ENCODE measurements at regions not wholly inside any gene's neighbourhood (a gene's known extent, or its start where the extent isn't known, plus 50 kb on each side); places are given as distances from the start of the nearest gene placed in this dataset.

- DNase-seq (ENCODE audit: low spot score) = no peak
- H3K4me3 ChIP-seq (ENCODE audit: low read depth, low read length, poor library complexity, severe bottlenecking) = no peak overlapping the region
- CTCF ChIA-PET (ENCODE audit: unreplicated experiment) = no interaction called here
- H3K9me2 ChIP-seq (ENCODE audit: insufficient read depth, low read length) = no peaks in the 10 kb centered on the region
- H3K4me1 ChIP-seq (ENCODE audit: insufficient read depth, low read length, poor library complexity, severe bottlenecking) = no peaks in the 10 kb centered on the region
- H3K79me2 ChIP-seq (ENCODE audit: insufficient read depth, low read depth, low read length) = no peaks in the 10 kb centered on the region
- H2AFZ ChIP-seq (ENCODE audit: low read length) = no peak overlapping the region
- intact Hi-C loops (cut with micrococcal nuclease; ENCODE audit: unreplicated experiment) = no loop called here
- TF ChIP-seq EZH2phosphoT487 (IDR thresholded peaks at IDR 0.05; ENCODE audit: borderline replicate concordance, low read depth, low read length) = no peak
- no peak for TF ChIP-seq CTCF (conservative IDR thresholded peaks at IDR 0.05; ENCODE audit: low read length)
- H4K20me1 ChIP-seq (ENCODE audit: insufficient read depth, low read length) = no peaks in the 10 kb centered on the region
- H3K27ac ChIP-seq (ENCODE audit: low read depth, low read length, poor library complexity, severe bottlenecking) = no peak overlapping the region
- BruUV-seq (replicated peaks) = no TSS peak
- H3K9me3 ChIP-seq (ENCODE audit: low read length) = no peaks in the 10 kb centered on the region
- H3K36me3 ChIP-seq (ENCODE audit: insufficient read depth, low read length) = no peaks in the 10 kb centered on the region
- H3K4me2 ChIP-seq (ENCODE audit: low read length) = no peak overlapping the region
- POLR2A ChIA-PET = no interaction called here
These were observed 291.0 kb upstream of the SEMA6A start for GRCh38 chr5:116865651-116866050.

GRCh38 chr5:116864838-116865190 lies 290.2 kb upstream of the SEMA6A start:
- intact Hi-C loops (cut with micrococcal nuclease; ENCODE audit: unreplicated experiment) = no loop called here
- Histone ChIP-seq H3K79me2 (ENCODE audit: insufficient read depth, low read depth, low read length) (no peaks in the 10 kb centered on the region), H3K4me2 (ENCODE audit: low read length) (no peak overlapping the region), H3K4me3 (ENCODE audit: low read depth, low read length, poor library complexity, severe bottlenecking) (no peak overlapping the region), H3K4me1 (ENCODE audit: insufficient read depth, low read length, poor library complexity, severe bottlenecking) (no peaks in the 10 kb centered on the region), H2AFZ (ENCODE audit: low read length) (no peak overlapping the region), H4K20me1 (ENCODE audit: insufficient read depth, low read length) (no peaks in the 10 kb centered on the region), H3K9me2 (ENCODE audit: insufficient read depth, low read length) (no peaks in the 10 kb centered on the region), H3K9me3 (ENCODE audit: low read length) (no peaks in the 10 kb centered on the region), H3K27ac (ENCODE audit: low read depth, low read length, poor library complexity, severe bottlenecking) (no peak overlapping the region), H3K36me3 (ENCODE audit: insufficient read depth, low read length) (no peaks in the 10 kb centered on the region)
- TF ChIP-seq CTCF (conservative IDR thresholded peaks at IDR 0.05; ENCODE audit: low read length) (no peak), EZH2phosphoT487 (IDR thresholded peaks at IDR 0.05; ENCODE audit: borderline replicate concordance, low read depth, low read length) (no peak)
- DNase-seq (ENCODE audit: low spot score) = no peak
- ChIA-PET POLR2A (interaction anchor here (0.5 to 0.7 kb wide), 2 partner anchors 15 to 69 kb away, joined by 3 read pairs; no protein-coding TSS in a partner anchor), CTCF (ENCODE audit: unreplicated experiment) (no interaction called here)
- BruUV-seq (replicated peaks) = no TSS peak

- intact Hi-C loops (cut with micrococcal nuclease; ENCODE audit: unreplicated experiment) = no loop called here
- Histone ChIP-seq H3K9me3 (ENCODE audit: low read length) (no peaks in the 10 kb centered on the region), H3K4me3 (ENCODE audit: low read depth, low read length, poor library complexity, severe bottlenecking) (no peak overlapping the region), H2AFZ (ENCODE audit: low read length) (no peak overlapping the region), H4K20me1 (ENCODE audit: insufficient read depth, low read length) (no peaks in the 10 kb centered on the region), H3K36me3 (ENCODE audit: insufficient read depth, low read length) (no peaks in the 10 kb centered on the region), H3K27ac (ENCODE audit: low read depth, low read length, poor library complexity, severe bottlenecking) (no peak overlapping the region), H3K4me2 (ENCODE audit: low read length) (no peak overlapping the region), H3K79me2 (ENCODE audit: insufficient read depth, low read depth, low read length) (no peaks in the 10 kb centered on the region), H3K9me2 (ENCODE audit: insufficient read depth, low read length) (no peaks in the 10 kb centered on the region), H3K4me1 (ENCODE audit: insufficient read depth, low read length, poor library complexity, severe bottlenecking) (no peaks in the 10 kb centered on the region)
- no TSS peak for BruUV-seq (replicated peaks)
- no peak for TF ChIP-seq CTCF (conservative IDR thresholded peaks at IDR 0.05; ENCODE audit: low read length)
- TF ChIP-seq EZH2phosphoT487 (IDR thresholded peaks at IDR 0.05; ENCODE audit: borderline replicate concordance, low read depth, low read length) = no peak
- ChIA-PET POLR2A (interaction anchor here (0.5 to 0.9 kb wide), 3 partner anchors 16 to 68 kb away, joined by 3 read pairs; no protein-coding TSS in a partner anchor), CTCF (ENCODE audit: unreplicated experiment) (no interaction called here)
- no peak for DNase-seq (ENCODE audit: low spot score)
These were observed 289.7 kb upstream of the SEMA6A start for GRCh38 chr5:116864157-116864837.
